Stimulated activated CD4-positive, alpha-beta T cell treated with anti-CD3 and anti-CD28 coated beads, Interleukin-2, amount 100 ng/mL, for 24 hours (primary cell): ENCODE measurements at regions not wholly inside any gene's neighbourhood (a gene's known extent, or its start where the extent isn't known, plus 50 kb on each side); places are given as distances from the start of the nearest gene placed in this dataset.
"Not testable (repeated sequence)": the region's sequence is repeated elsewhere in the genome, so short reads cannot be mapped to it uniquely, and the experiment has no call there.

Source experiments
- DNase-seq, 2 donors: peaks; one replicate each; pipeline ENCODE4 v3.0.0-alpha.2; 2020

- DNase-seq, result no peak
Measured at GRCh38 chr21:23684431-23684830, 1922.8 kb downstream of the MRPL39 start.

GRCh38 chr21:23664193-23664694, 1943.0 kb downstream of the MRPL39 start:
- DNase-seq, result no peak

GRCh38 chr21:23660560-23660959, 1946.7 kb downstream of the MRPL39 start:
- no peak for DNase-seq

- no peak for DNase-seq
Measured at GRCh38 chr21:23644768-23645167, 1962.5 kb downstream of the MRPL39 start.

- no peak for DNase-seq
Measured at GRCh38 chr21:23639721-23640120, 1967.6 kb downstream of the MRPL39 start.

- DNase-seq, result no peak
Measured at GRCh38 chr21:23638131-23638695, 1969.1 kb downstream of the MRPL39 start.

GRCh38 chr21:23633447-23633940, 1973.8 kb downstream of the MRPL39 start:
- DNase-seq, result no peak

GRCh38 chr21:23624281-23624680, 1983.0 kb downstream of the MRPL39 start:
- no peak for DNase-seq

- DNase-seq, result no peak
Measured at GRCh38 chr21:23613014-23613413, 1994.3 kb downstream of the MRPL39 start.

- DNase-seq, result no peak
Measured at GRCh38 chr21:23612210-23612609, 1995.1 kb downstream of the MRPL39 start.

GRCh38 chr21:23607782-23608431, 1999.4 kb downstream of the MRPL39 start:
- DNase-seq, result no peak

- no peak for DNase-seq
Measured at GRCh38 chr21:23601549-23601948, 2005.7 kb downstream of the MRPL39 start.

GRCh38 chr21:23593582-23593981, 2013.7 kb downstream of the MRPL39 start:
- DNase-seq, result no peak

GRCh38 chr21:23585419-23585818, 2021.9 kb downstream of the MRPL39 start:
- DNase-seq, result no peak

- DNase-seq, result no peak
Measured at GRCh38 chr21:23579573-23579972, 2027.7 kb downstream of the MRPL39 start.

GRCh38 chr21:23578027-23578426, 2029.3 kb downstream of the MRPL39 start:
- no peak for DNase-seq

GRCh38 chr21:23574932-23575331, 2032.3 kb downstream of the MRPL39 start:
- no peak for DNase-seq

- DNase-seq, result not testable (repeated sequence)
Measured at GRCh38 chr21:23548924-23549323, 2058.4 kb downstream of the MRPL39 start.

- no peak for DNase-seq
Measured at GRCh38 chr21:23543333-23543732, 2063.9 kb downstream of the MRPL39 start.

GRCh38 chr21:23542097-23542496, 2065.2 kb downstream of the MRPL39 start:
- DNase-seq, result no peak

GRCh38 chr21:23541571-23541970, 2065.7 kb downstream of the MRPL39 start:
- DNase-seq, result no peak

GRCh38 chr21:23534850-23535249, 2072.4 kb downstream of the MRPL39 start:
- DNase-seq, result no peak

- DNase-seq, result no peak
Measured at GRCh38 chr21:23531444-23531843, 2075.8 kb downstream of the MRPL39 start.

- DNase-seq, result no peak
Measured at GRCh38 chr21:23524685-23525084, 2082.6 kb downstream of the MRPL39 start.

GRCh38 chr21:23522751-23523150, 2084.5 kb downstream of the MRPL39 start:
- no peak for DNase-seq
